ENCODE measurements at regions not wholly inside any gene's neighbourhood (a gene's known extent, or its start where the extent isn't known, plus 50 kb on each side); places are given as distances from the start of the nearest gene placed in this dataset.
"Not testable (repeated sequence)": the region's sequence is repeated elsewhere in the genome, so short reads cannot be mapped to it uniquely, and the experiment has no call there.

DNA sequence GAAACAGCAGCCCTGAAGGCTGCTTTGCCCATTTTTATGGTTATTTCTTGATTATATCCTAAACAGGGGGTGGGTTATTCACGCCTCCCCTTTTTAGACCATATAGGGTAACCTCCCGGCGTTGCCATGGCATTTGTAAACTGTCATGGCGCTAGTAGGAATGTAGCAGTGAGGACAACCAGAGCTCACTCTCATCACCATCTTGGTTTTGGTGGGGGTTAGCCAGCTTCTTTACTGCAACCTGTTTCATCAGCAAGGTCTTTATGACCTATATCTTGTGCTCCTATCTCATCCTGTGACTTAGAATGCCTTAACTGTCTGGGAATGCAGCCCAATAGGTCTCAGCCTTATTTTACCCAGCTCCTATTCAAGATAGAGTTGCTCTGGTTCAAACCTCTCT lies 136.2 kb downstream of the DIRAS2 start:
- TF ChIP-seq, protein P1, sequence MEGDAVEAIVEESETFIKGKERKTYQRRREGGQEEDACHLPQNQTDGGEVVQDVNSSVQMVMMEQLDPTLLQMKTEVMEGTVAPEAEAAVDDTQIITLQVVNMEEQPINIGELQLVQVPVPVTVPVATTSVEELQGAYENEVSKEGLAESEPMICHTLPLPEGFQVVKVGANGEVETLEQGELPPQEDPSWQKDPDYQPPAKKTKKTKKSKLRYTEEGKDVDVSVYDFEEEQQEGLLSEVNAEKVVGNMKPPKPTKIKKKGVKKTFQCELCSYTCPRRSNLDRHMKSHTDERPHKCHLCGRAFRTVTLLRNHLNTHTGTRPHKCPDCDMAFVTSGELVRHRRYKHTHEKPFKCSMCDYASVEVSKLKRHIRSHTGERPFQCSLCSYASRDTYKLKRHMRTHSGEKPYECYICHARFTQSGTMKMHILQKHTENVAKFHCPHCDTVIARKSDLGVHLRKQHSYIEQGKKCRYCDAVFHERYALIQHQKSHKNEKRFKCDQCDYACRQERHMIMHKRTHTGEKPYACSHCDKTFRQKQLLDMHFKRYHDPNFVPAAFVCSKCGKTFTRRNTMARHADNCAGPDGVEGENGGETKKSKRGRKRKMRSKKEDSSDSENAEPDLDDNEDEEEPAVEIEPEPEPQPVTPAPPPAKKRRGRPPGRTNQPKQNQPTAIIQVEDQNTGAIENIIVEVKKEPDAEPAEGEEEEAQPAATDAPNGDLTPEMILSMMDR (IDR thresholded peaks at IDR 0.05; ENCODE audit: low read length) = not testable (repeated sequence)
- TF ChIP-seq EZH2 (optimal IDR thresholded peaks at IDR 0.05; ENCODE audit: low read depth, low read length) = not testable (repeated sequence)
